HG03095 (cell line): ENCODE measurements at regions not wholly inside any gene's neighbourhood (a gene's known extent, or its start where the extent isn't known, plus 50 kb on each side); places are given as distances from the start of the nearest gene placed in this dataset.

ENCODE experiments used
- ATAC-seq: cut with Tn5 transposase; IDR thresholded peaks from one replicate; pipeline ENCODE4 v1.9.1; 2021; ENCODE audit warnings: moderate library complexity; ENCODE audit not compliant: unreplicated experiment

DNA sequence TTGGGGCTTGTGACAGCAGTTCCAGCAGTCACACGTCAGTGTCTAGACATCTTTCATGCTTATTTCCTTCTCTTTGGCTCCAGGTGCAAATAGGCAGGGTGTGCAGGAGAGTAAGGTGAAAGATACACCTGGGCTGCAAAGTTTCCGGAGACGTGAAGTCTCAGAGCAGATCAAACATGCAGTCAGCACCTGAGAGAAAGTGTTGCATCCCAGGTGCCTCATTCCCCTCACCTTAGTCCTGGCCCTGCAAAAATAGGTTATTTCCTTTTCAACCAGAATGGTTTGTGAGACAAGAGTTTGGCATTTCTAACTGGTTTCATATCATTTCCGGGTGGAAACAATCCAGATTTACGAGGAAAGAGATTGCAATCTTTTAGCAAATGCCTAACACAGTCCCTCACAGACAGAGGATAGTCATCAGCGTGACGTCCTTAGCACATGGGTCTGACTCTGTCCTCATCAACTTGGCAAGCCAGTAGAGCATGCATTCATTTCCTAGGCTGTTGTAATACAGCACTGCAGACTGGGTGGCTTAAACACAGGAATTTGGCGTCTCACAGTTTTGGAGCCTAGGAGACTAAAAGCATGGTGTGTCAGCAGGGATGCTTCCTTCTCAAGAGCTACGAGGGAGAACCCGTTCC, 58.2 kb upstream of the ARRDC4 start:
- ATAC-seq: no peak

DNA sequence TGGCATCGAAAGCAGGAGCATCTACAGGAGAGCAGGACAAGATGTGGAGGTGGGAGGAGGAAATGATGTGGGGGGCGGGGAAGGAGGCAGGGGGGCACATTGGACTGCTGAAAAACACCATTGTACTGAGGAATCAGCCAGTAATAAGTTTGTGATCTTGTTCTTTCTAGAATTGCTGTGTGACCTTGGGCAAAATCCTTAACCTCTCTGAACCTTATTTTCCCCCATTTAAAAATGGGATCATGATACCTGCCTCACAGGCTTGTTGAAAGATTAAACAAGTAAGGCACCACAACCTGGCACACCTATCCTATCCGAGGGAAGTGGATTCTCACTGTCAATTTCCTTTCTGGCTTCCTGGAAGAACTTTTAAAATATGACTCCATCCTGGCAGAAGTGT, 56.9 kb upstream of the ARRDC4 start:
- ATAC-seq: no peak

DNA sequence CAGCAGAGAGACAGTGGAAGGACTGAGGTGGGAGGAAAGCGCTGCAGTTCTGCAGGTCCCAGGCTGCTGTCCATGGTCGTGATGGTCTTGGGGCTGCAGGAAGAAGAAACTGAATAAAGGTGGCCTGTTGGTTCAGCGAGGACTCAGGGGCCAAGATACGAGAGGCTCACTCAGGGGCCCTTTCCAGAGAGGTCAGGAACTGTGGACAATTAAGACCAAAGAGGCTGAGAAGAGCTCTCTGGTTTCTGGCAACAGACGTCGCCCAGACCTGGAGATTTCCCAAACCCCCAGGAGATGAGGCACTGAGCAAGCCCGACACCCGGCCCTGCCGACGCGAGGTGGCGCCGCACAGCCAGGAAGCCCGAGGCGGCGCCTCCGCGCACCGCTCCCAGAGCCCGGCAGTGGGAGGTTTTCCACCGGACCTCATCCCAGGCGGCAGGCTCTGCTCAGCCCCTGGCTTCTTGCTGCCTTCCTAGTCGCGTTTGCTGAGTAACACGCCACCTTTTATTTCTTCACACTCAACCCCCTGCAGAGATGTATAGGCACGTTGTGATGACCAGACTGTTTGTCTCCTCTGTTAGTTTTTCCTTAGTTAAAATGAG, 56.4 kb upstream of the ARRDC4 start:
- no peak for ATAC-seq

DNA sequence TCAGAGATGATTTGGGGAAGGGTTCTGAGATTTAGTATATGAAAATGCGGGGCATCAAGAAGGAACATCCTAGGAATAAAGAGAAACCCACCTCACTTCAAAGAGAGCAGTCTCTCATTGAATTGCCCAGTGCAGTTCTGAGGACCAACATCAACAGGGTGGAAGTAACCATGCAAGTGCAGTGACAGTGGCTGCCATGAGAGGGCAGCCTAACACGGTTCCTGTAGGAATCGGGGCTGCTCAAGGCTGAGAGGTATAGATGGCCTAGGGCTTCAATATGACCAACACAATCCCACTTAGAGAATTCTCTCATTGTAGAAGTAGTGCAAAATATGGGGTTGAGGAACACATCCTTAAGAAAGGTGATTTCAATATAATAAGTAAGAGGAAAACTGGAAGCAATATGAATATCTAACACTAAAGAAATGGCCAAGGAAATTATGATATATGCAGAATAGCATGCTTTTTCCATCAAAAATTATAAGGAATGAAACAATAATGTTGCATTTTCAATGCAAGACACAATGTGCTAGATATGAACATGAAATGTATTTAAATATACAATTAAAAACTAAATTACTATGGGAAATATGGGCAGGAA, 51.1 kb upstream of the ARRDC4 start:
- peak; percentile 93 for ATAC-seq
